PC-3 (cell line): ENCODE measurements at regions not wholly inside any gene's neighbourhood (a gene's known extent, or its start where the extent isn't known, plus 50 kb on each side); places are given as distances from the start of the nearest gene placed in this dataset.

Experiments used
- ATAC-seq: fragments of 200-7000 bp; cut with Tn5 transposase; 2 replicates; pipeline ENCODE4 v1.9.1; 2020; ENCODE audit warnings: mild to moderate bottlenecking, moderate library complexity
- BruUV-seq: library from RNA; stranded (reverse); fragments of 400-500 nt; replicated peaks from 2 replicates; lab custom pipeline; 2021; lab: Mats Ljungman, UMichigan
- CTCF ChIA-PET: fragments of 300-600 bp; sonication (Branson Sonifier 250); formaldehyde crosslinking; loops from one replicate; lab custom pipeline; 2022; ENCODE audit warnings: antibody characterized with exemption; lab: Charles Lee
- POLR2A ChIA-PET: fragments of 300-600 bp; sonication (Branson Sonifier 250); formaldehyde crosslinking; loops from one replicate; lab custom pipeline; 2022; ENCODE audit warnings: antibody characterized with exemption; ENCODE audit not compliant: unreplicated experiment; lab: Charles Lee
- DNase-seq: peaks from one replicate; pipeline ENCODE4 v3.0.0-alpha.2; 2015
- H2AFZ ChIP-seq: fragments of 300-600 bp; sonication (generic); 2 replicates; pipeline ENCODE4 v1.6.0; 2016; ENCODE audit warnings: antibody characterized with exemption, low read length
- H3F3A ChIP-seq: fragments of 300-600 bp; sonication (generic); one replicate; pipeline ENCODE4 v1.6.0; 2017; ENCODE audit warnings: antibody characterized with exemption, low read length, control low read depth, mild to moderate bottlenecking; ENCODE audit not compliant: unreplicated experiment
- H3K27ac ChIP-seq: fragments of 300-600 bp; sonication (generic); 2 replicates; pipeline ENCODE4 v1.5.1; 2016; ENCODE audit warnings: mild to moderate bottlenecking, low read length
- H3K27me3 ChIP-seq: fragments of 300-600 bp; sonication (generic); 2 replicates; pipeline ENCODE4 v1.6.1; 2016; ENCODE audit warnings: low read length, mixed read lengths
- H3K36me3 ChIP-seq: fragments of 300-600 bp; sonication (generic); 2 replicates; pipeline ENCODE4 v1.6.1; 2016; ENCODE audit warnings: low read depth, mixed run types, low read length, mixed read lengths
- H3K4me1 ChIP-seq: fragments of 300-600 bp; sonication (generic); 2 replicates; pipeline ENCODE4 v1.5.1; 2016; ENCODE audit warnings: low read length; ENCODE audit not compliant: insufficient read depth
- H3K4me2 ChIP-seq: fragments of 300-600 bp; sonication (generic); 2 replicates; pipeline ENCODE4 v1.6.0; 2016; ENCODE audit warnings: low read length
- H3K4me3 ChIP-seq: fragments of 300-600 bp; sonication (generic); 2 replicates; pipeline ENCODE4 v1.5.1; 2016; ENCODE audit warnings: mild to moderate bottlenecking, low read length, mixed read lengths
- H3K79me2 ChIP-seq: fragments of 300-600 bp; sonication (generic); 2 replicates; pipeline ENCODE4 v1.6.1; 2017; ENCODE audit warnings: low read length, mixed read lengths
- H3K9ac ChIP-seq: fragments of 300-600 bp; sonication (generic); 2 replicates; pipeline ENCODE4 v1.6.0; 2016; ENCODE audit warnings: mild to moderate bottlenecking, low read length
- H3K9me2 ChIP-seq: fragments of 300-600 bp; sonication (generic); replicated peaks from 2 replicates; pipeline ENCODE4 v1.6.1; 2016; ENCODE audit warnings: mixed run types, low read length, mixed read lengths
- H3K9me3 ChIP-seq: fragments of 300-600 bp; sonication (generic); 2 replicates; pipeline ENCODE4 v1.6.1; 2016; ENCODE audit warnings: low read length, mixed read lengths
- H4K20me1 ChIP-seq: fragments of 300-600 bp; sonication (generic); 2 replicates; pipeline ENCODE4 v1.6.1; 2016; ENCODE audit warnings: low read length, mixed read lengths
- CTCF ChIP-seq: fragments of 300-600 bp; sonication (generic); conservative IDR thresholded peaks from 2 replicates; pipeline ENCODE4 v1.5.1; 2017; ENCODE audit warnings: antibody characterized with exemption, low read depth, mild to moderate bottlenecking, low read length
- EZH2 ChIP-seq: fragments of 300-600 bp; sonication (generic); IDR thresholded peaks from one replicate; pipeline ENCODE4 v1.6.1; 2017; ENCODE audit warnings: antibody characterized with exemption, mild to moderate bottlenecking, low read length; ENCODE audit not compliant: unreplicated experiment
- EZH2phosphoT487 ChIP-seq: fragments of 300-600 bp; sonication (generic); IDR thresholded peaks from 2 replicates; pipeline ENCODE4 v1.6.1; 2018; ENCODE audit warnings: mild to moderate bottlenecking, antibody characterized with exemption, low read length, borderline replicate concordance
- intact Hi-C: fragments of 100-400 bp; cut with micrococcal nuclease; formaldehyde crosslinking; loops from 2 replicates; pipeline ENCODE4 v1.9.0; 2023

DNA sequence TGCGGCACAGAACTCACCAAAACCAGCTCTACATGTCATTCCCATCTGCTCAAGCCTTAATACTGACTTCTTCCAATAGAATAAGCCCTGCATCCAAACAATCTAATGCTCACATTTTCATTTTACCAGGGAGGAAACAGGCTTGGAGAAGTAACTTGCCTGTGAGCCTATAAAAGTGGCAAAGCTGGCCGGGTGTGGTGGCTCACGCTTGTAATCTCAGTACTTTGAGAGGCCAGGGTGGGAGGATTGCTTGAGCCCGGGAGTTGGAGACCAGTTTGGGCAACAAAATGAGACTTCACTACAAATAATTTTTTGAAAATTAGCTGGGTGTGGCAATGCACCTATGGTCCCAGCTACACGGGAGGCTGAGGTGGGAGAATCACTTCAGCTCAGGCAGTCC lies 133.7 kb downstream of the LY86 start:
- no peaks in the 10 kb centered on the region for H3F3A ChIP-seq
- ChIA-PET POLR2A (no interaction called here), CTCF (interaction anchor here (0.9 kb wide), 1 partner anchor 26 kb away, joined by 3 read pairs; no protein-coding TSS in a partner anchor)
- peaks cover 19% of the 10 kb centered on the region for H3K4me1 ChIP-seq
- H3K9ac ChIP-seq = no peak overlapping the region
- H2AFZ ChIP-seq = no peak overlapping the region
- H3K27me3 ChIP-seq = no peaks in the 10 kb centered on the region
- no peak for TF ChIP-seq CTCF
- no peak for TF ChIP-seq EZH2phosphoT487
- TF ChIP-seq EZH2 = no peak
- H3K4me3 ChIP-seq = no peak overlapping the region
- ATAC-seq (no peak), DNase-seq (no peak)
- H3K79me2 ChIP-seq = no peaks in the 10 kb centered on the region
- no peak overlapping the region for H3K4me2 ChIP-seq
- H3K9me3 ChIP-seq = no peaks in the 10 kb centered on the region
- H3K9me2 ChIP-seq = no peaks in the 10 kb centered on the region
- H3K36me3 ChIP-seq = no peaks in the 10 kb centered on the region
- intact Hi-C loops = loop anchor here (5.0 to 10.0 kb wide), 5 partner anchors 45 to 390 kb away; no protein-coding TSS in a partner anchor
- no TSS peak for BruUV-seq
- H3K27ac ChIP-seq = no peak overlapping the region
- H4K20me1 ChIP-seq = no peaks in the 10 kb centered on the region

DNA sequence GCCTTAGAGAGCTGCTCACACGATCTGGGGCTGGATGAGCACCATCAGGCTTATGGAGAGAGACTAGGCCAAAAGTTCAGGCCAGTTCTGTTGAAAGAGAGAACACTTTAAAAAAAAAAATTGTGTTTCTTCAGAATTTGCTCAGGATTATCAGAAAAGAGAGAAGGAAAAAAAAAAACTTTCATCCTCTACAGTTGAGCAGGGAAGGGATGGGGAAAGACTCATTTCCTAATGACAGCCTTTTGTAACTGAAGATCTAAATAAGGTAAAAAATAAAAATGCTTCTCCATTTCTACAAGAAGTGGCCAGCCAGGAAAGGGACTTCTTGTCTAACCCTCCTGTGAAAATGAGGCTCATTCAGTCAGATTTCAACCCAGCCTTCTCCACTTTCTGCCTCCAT lies 134.8 kb downstream of the LY86 start:
- Histone ChIP-seq H2AFZ (no peak overlapping the region), H3K9ac (peak overlapping the region; percentile 4; the same call in 1 of the 2 replicates), H3K4me2 (no peak overlapping the region), H3K36me3 (no peaks in the 10 kb centered on the region), H3K27me3 (no peaks in the 10 kb centered on the region), H3K9me3 (no peaks in the 10 kb centered on the region), H3F3A (no peaks in the 10 kb centered on the region), H3K79me2 (no peaks in the 10 kb centered on the region), H3K27ac (peak overlapping the region; percentile 57), H3K9me2 (no peaks in the 10 kb centered on the region), H3K4me3 (no peak overlapping the region), H3K4me1 (peaks cover 19% of the 10 kb centered on the region), H4K20me1 (no peaks in the 10 kb centered on the region)
- DNase-seq (no peak), ATAC-seq (no peak)
- intact Hi-C loops = loop anchor here (5.0 to 10.0 kb wide), 5 partner anchors 46 to 389 kb away; no protein-coding TSS in a partner anchor
- ChIA-PET CTCF (interaction anchor here (0.8 kb wide), 1 partner anchor 338 kb away, joined by 3 read pairs; no protein-coding TSS in a partner anchor), POLR2A (no interaction called here)
- TF ChIP-seq CTCF (no peak), EZH2 (no peak), EZH2phosphoT487 (no peak)
- no TSS peak for BruUV-seq

GRCh38 chr6:6723921-6724538 lies 135.5 kb downstream of the LY86 start:
- BruUV-seq = no TSS peak
- POLR2A ChIA-PET = no interaction called here
- H3K4me3 ChIP-seq = peak overlapping the region; percentile 37; the same call in 1 of the 2 replicates
- peak overlapping the region; percentile 57 for H3K27ac ChIP-seq
- CTCF ChIA-PET = interaction anchor here (0.8 kb wide), 2 partner anchors 11 to 337 kb away, joined by 3 to 4 read pairs; no protein-coding TSS in a partner anchor
- peak overlapping the region; percentile 74 for H2AFZ ChIP-seq
- H3K4me2 ChIP-seq = peak overlapping the region; percentile 74
- DNase-seq (peak; percentile 43), ATAC-seq (peak; percentile 85)
- no peaks in the 10 kb centered on the region for H3K9me2 ChIP-seq
- no peaks in the 10 kb centered on the region for H3F3A ChIP-seq
- peaks cover 19% of the 10 kb centered on the region for H3K4me1 ChIP-seq
- H3K27me3 ChIP-seq = no peaks in the 10 kb centered on the region
- TF ChIP-seq EZH2phosphoT487 (no peak), EZH2 (no peak), CTCF (no peak)
- intact Hi-C loops = loop anchor here (1.0 to 10.0 kb wide), 7 partner anchors 47 to 519 kb away; no protein-coding TSS in a partner anchor
- peak overlapping the region; percentile 72 for H3K9ac ChIP-seq
- no peaks in the 10 kb centered on the region for H3K79me2 ChIP-seq
- H4K20me1 ChIP-seq = no peaks in the 10 kb centered on the region
- no peaks in the 10 kb centered on the region for H3K9me3 ChIP-seq
- no peaks in the 10 kb centered on the region for H3K36me3 ChIP-seq
